ENCODE measurements at regions not wholly inside any gene's neighbourhood (a gene's known extent, or its start where the extent isn't known, plus 50 kb on each side); places are given as distances from the start of the nearest gene placed in this dataset.
"Not testable (repeated sequence)": the region's sequence is repeated elsewhere in the genome, so short reads cannot be mapped to it uniquely, and the experiment has no call there.

DNA sequence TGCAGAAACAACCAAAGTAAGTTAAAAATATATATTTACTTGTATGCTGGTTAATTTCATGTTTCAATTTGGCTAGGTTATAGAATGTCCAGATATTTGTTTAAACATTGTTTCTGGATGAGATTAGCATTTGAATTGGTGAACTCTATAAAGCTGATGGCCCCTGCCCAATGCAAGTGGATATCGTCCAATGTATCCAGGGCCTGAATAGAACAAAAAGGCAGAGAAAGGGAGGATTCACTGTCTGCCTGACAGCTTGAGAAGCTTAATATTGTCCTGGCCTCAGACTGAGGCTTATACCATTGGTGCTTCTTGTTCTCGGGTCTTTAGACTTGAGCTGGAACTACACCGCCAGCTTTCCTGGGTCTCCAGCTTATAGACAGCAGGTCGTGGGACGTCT is 446.7 kb upstream of the ACTBL2 start:
- H3K27me3 ChIP-seq (ENCODE audit: insufficient read depth, low read length), result no peaks in the 10 kb centered on the region
- no peak overlapping the region for H2AFZ ChIP-seq (ENCODE audit: low read depth, low read length)
- no peak overlapping the region for H3K9ac ChIP-seq (ENCODE audit: low read length)
- no peak overlapping the region for H3K4me3 ChIP-seq (ENCODE audit: insufficient read depth, low read depth, low read length)
- Mint-ChIP-seq H3K36me3 (ENCODE audit: low read depth, unreplicated experiment) (no peaks in the 10 kb centered on the region), H3K9me3 (ENCODE audit: unreplicated experiment) (peaks cover 8% of the 10 kb centered on the region), H3K4me1 (ENCODE audit: low read depth, unreplicated experiment) (no peaks in the 10 kb centered on the region), H3K4me3 (ENCODE audit: unreplicated experiment) (no peak overlapping the region), H3K27ac (ENCODE audit: unreplicated experiment) (no peak overlapping the region), H3K27me3 (ENCODE audit: low read depth, unreplicated experiment) (no peaks in the 10 kb centered on the region)
- DNase-seq (ENCODE audit: low read depth) (no peak), FAIRE-seq (no peak)
- H3K9me3 ChIP-seq (ENCODE audit: insufficient read depth, low read depth, low read length), result no peaks in the 10 kb centered on the region
- H3K4me2 ChIP-seq (ENCODE audit: low read length), result no peak overlapping the region
- no peak for TF ChIP-seq EZH2 (IDR thresholded peaks at IDR 0.05; ENCODE audit: insufficient read depth, low read length)
- TF ChIP-seq, protein P1, sequence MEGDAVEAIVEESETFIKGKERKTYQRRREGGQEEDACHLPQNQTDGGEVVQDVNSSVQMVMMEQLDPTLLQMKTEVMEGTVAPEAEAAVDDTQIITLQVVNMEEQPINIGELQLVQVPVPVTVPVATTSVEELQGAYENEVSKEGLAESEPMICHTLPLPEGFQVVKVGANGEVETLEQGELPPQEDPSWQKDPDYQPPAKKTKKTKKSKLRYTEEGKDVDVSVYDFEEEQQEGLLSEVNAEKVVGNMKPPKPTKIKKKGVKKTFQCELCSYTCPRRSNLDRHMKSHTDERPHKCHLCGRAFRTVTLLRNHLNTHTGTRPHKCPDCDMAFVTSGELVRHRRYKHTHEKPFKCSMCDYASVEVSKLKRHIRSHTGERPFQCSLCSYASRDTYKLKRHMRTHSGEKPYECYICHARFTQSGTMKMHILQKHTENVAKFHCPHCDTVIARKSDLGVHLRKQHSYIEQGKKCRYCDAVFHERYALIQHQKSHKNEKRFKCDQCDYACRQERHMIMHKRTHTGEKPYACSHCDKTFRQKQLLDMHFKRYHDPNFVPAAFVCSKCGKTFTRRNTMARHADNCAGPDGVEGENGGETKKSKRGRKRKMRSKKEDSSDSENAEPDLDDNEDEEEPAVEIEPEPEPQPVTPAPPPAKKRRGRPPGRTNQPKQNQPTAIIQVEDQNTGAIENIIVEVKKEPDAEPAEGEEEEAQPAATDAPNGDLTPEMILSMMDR (IDR thresholded peaks at IDR 0.05; ENCODE audit: insufficient read depth, low read depth, low read length), result no peak
- H3K79me2 ChIP-seq (ENCODE audit: insufficient read depth, low read length), result no peaks in the 10 kb centered on the region
- H3K27ac ChIP-seq (ENCODE audit: low read depth, low read length), result no peak overlapping the region
- H3K4me1 ChIP-seq (ENCODE audit: insufficient read depth, low read length), result no peaks in the 10 kb centered on the region
- H4K20me1 ChIP-seq (ENCODE audit: insufficient read depth, low read length), result no peaks in the 10 kb centered on the region
- no peaks in the 10 kb centered on the region for H3K36me3 ChIP-seq (ENCODE audit: insufficient read depth, low read length)

DNA sequence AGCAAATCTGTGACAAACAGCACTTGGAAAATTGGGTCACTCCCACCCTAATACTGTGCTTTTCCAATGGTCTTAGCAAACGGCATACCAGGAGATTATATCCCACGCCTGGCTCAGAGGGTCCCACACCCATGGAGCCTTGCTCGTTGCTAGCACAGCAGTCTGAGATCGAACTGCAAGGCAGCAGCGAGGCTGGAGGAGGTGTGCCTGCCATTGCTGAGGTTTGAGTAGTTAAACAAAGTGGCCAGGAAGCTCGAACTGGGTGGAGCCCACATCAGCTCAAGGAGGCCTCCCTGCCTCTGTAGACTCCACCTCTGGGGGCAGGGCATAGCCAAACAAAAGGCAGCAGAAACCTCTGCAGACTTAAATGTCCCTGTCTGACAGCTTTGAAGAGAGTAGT is 440.5 kb upstream of the ACTBL2 start:
- H3K27me3 Mint-ChIP-seq (ENCODE audit: low read depth, unreplicated experiment); H3K9me3 Mint-ChIP-seq (ENCODE audit: unreplicated experiment); DNase-seq (ENCODE audit: low read depth); H3K79me2 ChIP-seq (ENCODE audit: insufficient read depth, low read length); H4K20me1 ChIP-seq (ENCODE audit: insufficient read depth, low read length); H3K4me3 ChIP-seq (ENCODE audit: insufficient read depth, low read depth, low read length); FAIRE-seq; H3K4me3 Mint-ChIP-seq (ENCODE audit: unreplicated experiment); H3K36me3 ChIP-seq (ENCODE audit: insufficient read depth, low read length); H3K27me3 ChIP-seq (ENCODE audit: insufficient read depth, low read length); H3K9ac ChIP-seq (ENCODE audit: low read length); H2AFZ ChIP-seq (ENCODE audit: low read depth, low read length); H3K27ac ChIP-seq (ENCODE audit: low read depth, low read length); H3K27ac Mint-ChIP-seq (ENCODE audit: unreplicated experiment); H3K4me2 ChIP-seq (ENCODE audit: low read length); H3K9me3 ChIP-seq (ENCODE audit: insufficient read depth, low read depth, low read length); H3K4me1 Mint-ChIP-seq (ENCODE audit: low read depth, unreplicated experiment); H3K4me1 ChIP-seq (ENCODE audit: insufficient read depth, low read length); H3K36me3 Mint-ChIP-seq (ENCODE audit: low read depth, unreplicated experiment): not testable (repeated sequence)

DNA sequence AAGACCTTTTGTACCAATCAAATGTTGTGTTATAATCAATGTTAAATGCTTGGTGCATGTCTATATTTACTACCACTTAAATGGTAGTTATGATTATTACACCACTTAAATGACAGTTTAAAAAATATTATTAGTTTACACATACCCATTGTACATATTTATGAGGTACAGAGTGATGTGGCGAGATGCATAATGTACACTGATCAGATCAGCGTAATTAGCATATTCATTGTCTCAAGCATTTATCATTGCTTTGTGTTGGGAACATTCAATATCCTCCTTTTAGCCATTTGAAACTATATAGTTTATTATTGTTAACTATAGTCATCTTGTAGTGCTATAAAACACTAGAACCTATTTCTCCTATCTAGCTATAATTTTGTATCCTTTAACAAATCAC is 434.4 kb upstream of the ACTBL2 start:
- no peak overlapping the region for H3K4me3 ChIP-seq (ENCODE audit: insufficient read depth, low read depth, low read length)
- no peaks in the 10 kb centered on the region for H3K4me1 Mint-ChIP-seq (ENCODE audit: low read depth, unreplicated experiment)
- no peak for FAIRE-seq
- no peak overlapping the region for H3K4me2 ChIP-seq (ENCODE audit: low read length)
- no peak overlapping the region for H3K27ac Mint-ChIP-seq (ENCODE audit: unreplicated experiment)
- H4K20me1 ChIP-seq (ENCODE audit: insufficient read depth, low read length), result no peaks in the 10 kb centered on the region
- H3K36me3 Mint-ChIP-seq (ENCODE audit: low read depth, unreplicated experiment), result no peaks in the 10 kb centered on the region
- DNase-seq (ENCODE audit: low read depth), result no peak
- no peaks in the 10 kb centered on the region for H3K9me3 ChIP-seq (ENCODE audit: insufficient read depth, low read depth, low read length)
- no peaks in the 10 kb centered on the region for H3K4me1 ChIP-seq (ENCODE audit: insufficient read depth, low read length)
- no peaks in the 10 kb centered on the region for H3K27me3 Mint-ChIP-seq (ENCODE audit: low read depth, unreplicated experiment)
- no peaks in the 10 kb centered on the region for H3K36me3 ChIP-seq (ENCODE audit: insufficient read depth, low read length)
- H3K27me3 ChIP-seq (ENCODE audit: insufficient read depth, low read length), result no peaks in the 10 kb centered on the region
- no peaks in the 10 kb centered on the region for H3K79me2 ChIP-seq (ENCODE audit: insufficient read depth, low read length)
- no peak overlapping the region for H3K27ac ChIP-seq (ENCODE audit: low read depth, low read length)
- H3K4me3 Mint-ChIP-seq (ENCODE audit: unreplicated experiment), result no peak overlapping the region
- H2AFZ ChIP-seq (ENCODE audit: low read depth, low read length), result no peak overlapping the region
- no peaks in the 10 kb centered on the region for H3K9me3 Mint-ChIP-seq (ENCODE audit: unreplicated experiment)
- H3K9ac ChIP-seq (ENCODE audit: low read length), result no peak overlapping the region
- TF ChIP-seq EZH2 (IDR thresholded peaks at IDR 0.05; ENCODE audit: insufficient read depth, low read length), result no peak
- TF ChIP-seq, protein P1 (IDR thresholded peaks at IDR 0.05; ENCODE audit: insufficient read depth, low read depth, low read length), result no peak
